ENCODE measurements at regions not wholly inside any gene's neighbourhood (a gene's known extent, or its start where the extent isn't known, plus 50 kb on each side); places are given as distances from the start of the nearest gene placed in this dataset.

GRCh38 chr6:92117800-92118199 lies 1301.6 kb downstream of the EPHA7 start:
- H3K27me3 Mint-ChIP-seq (ENCODE audit: low read depth): peaks cover 2% of the 10 kb centered on the region
- no peak overlapping the region for H3K4me3 Mint-ChIP-seq
- no peak for TF ChIP-seq CTCF (IDR thresholded peaks at IDR 0.05; ENCODE audit: unreplicated experiment)
- H3K9me3 Mint-ChIP-seq: no peaks in the 10 kb centered on the region
- H3K4me1 Mint-ChIP-seq: peaks cover 6% of the 10 kb centered on the region
- no peaks in the 10 kb centered on the region for H3K36me3 Mint-ChIP-seq
- H3K27ac Mint-ChIP-seq: no peak overlapping the region
- no peak for DNase-seq (ENCODE audit: low spot score in 2 of 2, unreplicated experiment in 2 of 2)

GRCh38 chr6:92114797-92115196 lies 1304.6 kb downstream of the EPHA7 start:
- H3K27me3 Mint-ChIP-seq (ENCODE audit: low read depth): no peaks in the 10 kb centered on the region
- H3K27ac Mint-ChIP-seq: no peak overlapping the region
- peaks cover 16% of the 10 kb centered on the region for H3K4me1 Mint-ChIP-seq
- H3K4me3 Mint-ChIP-seq: no peak overlapping the region
- no peak for DNase-seq (ENCODE audit: low spot score in 2 of 2, unreplicated experiment in 2 of 2)
- TF ChIP-seq CTCF (IDR thresholded peaks at IDR 0.05; ENCODE audit: unreplicated experiment): no peak
- H3K9me3 Mint-ChIP-seq: no peaks in the 10 kb centered on the region
- no peaks in the 10 kb centered on the region for H3K36me3 Mint-ChIP-seq

- TF ChIP-seq CTCF (IDR thresholded peaks at IDR 0.05; ENCODE audit: unreplicated experiment): no peak
- H3K27me3 Mint-ChIP-seq (ENCODE audit: low read depth): no peaks in the 10 kb centered on the region
- no peaks in the 10 kb centered on the region for H3K9me3 Mint-ChIP-seq
- no peaks in the 10 kb centered on the region for H3K36me3 Mint-ChIP-seq
- no peak overlapping the region for H3K4me3 Mint-ChIP-seq
- no peak for DNase-seq (ENCODE audit: low spot score in 2 of 2, unreplicated experiment in 2 of 2)
- H3K4me1 Mint-ChIP-seq: peaks cover 16% of the 10 kb centered on the region
- H3K27ac Mint-ChIP-seq: no peak overlapping the region
These were observed 1305.2 kb downstream of the EPHA7 start for GRCh38 chr6:92114091-92114675.

- Mint-ChIP-seq H3K4me3 (no peak overlapping the region), H3K36me3 (peaks cover under 1% of the 10 kb centered on the region), H3K27ac (no peak overlapping the region), H3K9me3 (peaks cover 19% of the 10 kb centered on the region), H3K4me1 (peaks cover 16% of the 10 kb centered on the region), H3K27me3 (ENCODE audit: low read depth) (no peaks in the 10 kb centered on the region)
- DNase-seq (ENCODE audit: low spot score in 2 of 2, unreplicated experiment in 2 of 2): no peak
- no peak for TF ChIP-seq CTCF (IDR thresholded peaks at IDR 0.05; ENCODE audit: unreplicated experiment)
These were observed 1308.0 kb downstream of the EPHA7 start for GRCh38 chr6:92111386-92111785.

GRCh38 chr6:92110403-92110802 lies 1309.0 kb downstream of the EPHA7 start:
- H3K9me3 Mint-ChIP-seq: peaks cover 29% of the 10 kb centered on the region
- H3K27ac Mint-ChIP-seq: peak overlapping the region; percentile 70
- no peak for TF ChIP-seq CTCF (IDR thresholded peaks at IDR 0.05; ENCODE audit: unreplicated experiment)
- peaks cover 3% of the 10 kb centered on the region for H3K36me3 Mint-ChIP-seq
- DNase-seq (ENCODE audit: low spot score in 2 of 2, unreplicated experiment in 2 of 2): no peak
- H3K4me1 Mint-ChIP-seq: peaks cover 10% of the 10 kb centered on the region
- H3K27me3 Mint-ChIP-seq (ENCODE audit: low read depth): no peaks in the 10 kb centered on the region
- no peak overlapping the region for H3K4me3 Mint-ChIP-seq

GRCh38 chr6:92109956-92110355 lies 1309.4 kb downstream of the EPHA7 start:
- Mint-ChIP-seq H3K4me1 (peaks cover 10% of the 10 kb centered on the region), H3K9me3 (peaks cover 34% of the 10 kb centered on the region), H3K27me3 (ENCODE audit: low read depth) (no peaks in the 10 kb centered on the region), H3K27ac (peak overlapping the region; percentile 70), H3K36me3 (peaks cover 3% of the 10 kb centered on the region), H3K4me3 (no peak overlapping the region)
- TF ChIP-seq CTCF (IDR thresholded peaks at IDR 0.05; ENCODE audit: unreplicated experiment): no peak
- no peak for DNase-seq (ENCODE audit: low spot score in 2 of 2, unreplicated experiment in 2 of 2)
